Heart left ventricle (tissue), 16 donors: ENCODE measurements at regions not wholly inside any gene's neighbourhood (a gene's known extent, or its start where the extent isn't known, plus 50 kb on each side); places are given as distances from the start of the nearest gene placed in this dataset.

ENCODE experiments used
- ATAC-seq, 4 donors: fragments of 200-7000 bp; cut with Tn5 transposase; one replicate each; pipeline ENCODE4 v1.9.1; 2020 to 2022; ENCODE audit warnings: moderate library complexity in 4 of 4, mild to moderate bottlenecking in 3 of 4, moderate number of reproducible peaks in 1 of 4
- DNase-seq, 5 donors: peaks; one replicate each; pipeline ENCODE4 v3.0.0-alpha.2; 2020
- H3K27ac ChIP-seq, 12 donors: fragments of 200-600 bp; sonication (generic) in 4 of 12; one replicate each; pipeline versions ENCODE4 v1.5.0 to v1.8.0; 2016 to 2022; ENCODE audit warnings: mild to moderate bottlenecking in 2 of 12
- H3K27me3 ChIP-seq, 9 donors: fragments of 200-600 bp; sonication (generic) in 2 of 9; one replicate each; pipeline versions ENCODE4 v1.5.1 to v1.8.0; 2016 to 2022; ENCODE audit warnings: mild to moderate bottlenecking in 3 of 9
- H3K36me3 ChIP-seq, 9 donors: fragments of 200-600 bp; sonication (generic) in 2 of 9; one replicate each; pipeline versions ENCODE4 v1.5.0 to v1.8.0; 2018 to 2022; ENCODE audit warnings: mild to moderate bottlenecking in 2 of 9
- H3K4me1 ChIP-seq, 12 donors: fragments of 200-600 bp; sonication (generic) in 4 of 12; one replicate each; pipeline versions ENCODE4 v1.5.0 to v1.8.0; 2016 to 2022; ENCODE audit warnings: mild to moderate bottlenecking in 3 of 12
- H3K4me3 ChIP-seq, 12 donors: fragments of 200-600 bp; sonication (generic) in 4 of 12; one replicate each; pipeline versions ENCODE4 v1.5.0 to v1.8.0; 2017 to 2022; ENCODE audit warnings: mild to moderate bottlenecking in 9 of 12, moderate library complexity in 4 of 12
- H3K9me3 ChIP-seq, 12 donors: fragments of 200-600 bp; sonication (generic) in 4 of 12; one replicate each; pipeline versions ENCODE4 v1.5.0 to v1.8.0; 2016 to 2022; ENCODE audit warnings: mild to moderate bottlenecking in 1 of 12
- CTCF ChIP-seq, 12 donors: fragments of 200-600 bp; sonication (generic) in 4 of 12; IDR thresholded peaks; one replicate each; pipeline versions ENCODE4 v1.5.0 to v1.8.0; 2018 to 2022; ENCODE audit warnings: antibody characterized with exemption in 12 of 12, mild to moderate bottlenecking in 5 of 12
- POLR2A ChIP-seq, 2 donors: fragments of 450-650 bp; IDR thresholded peaks; one replicate each; pipeline ENCODE4 v1.6.1; 2017; ENCODE audit warnings: antibody characterized with exemption in 2 of 2, mild to moderate bottlenecking in 2 of 2, moderate library complexity in 2 of 2
- WGBS, 4 donors: extraction: QIAGEN DNeasy Blood & Tissue Kit in 2 of 4; methylation state at CpG; one replicate each; pipeline versions ENCODE4 v1.1.5 to v1.1.7; 2013 to 2018; 5-methylcytosine and 5-hydroxymethylcytosine counted together
- intact Hi-C, 10 donors: fragments of 100-400 bp; cut with DNase I; formaldehyde crosslinking; loops; one replicate each; pipeline versions ENCODE4 v1.11.1 to v1.14.2; 2022
- donor health status: ischemic (EF 13 %, LVEDD 7.1; RV severe dilation, severe dysfunction).
- donor health status: healthy with polysubstance abuse.
- donor health status: DM: no; HTN: yes; CAD: no.
- donor health status: DM: no; HTN: no; CAD: no.
- donor health status: ischemic (EF 25% LVEDD 6.9; RV normal size, moderate dysfunction).
- donor health status: ischemic (EF 25% LVEDD 5.7; RV mildly dilated, moderate dysfunction).
- donor health status: healthy.
- donor health status: DM: yes; HTN: yes; CAD: no.
- donor health status: ischemic (EF 35%, LVEDD 5.7; RV mildly dilated, moderate dysfunction).
- donor health status: nonischemic (EF 11% LVEDD 7.7; RV severe dilation, severe dysfunction).
- donor health status: DM: yes; HTN: yes; CAD: no.
- donor health status: PGD.
- donor health status: ischemic (EF 29% LVEDD 5.4; RV normal size, mild dysfunction).
- donor health status: nonischemic (EF 23%, LVEDD 6.1; RV moderate dilation, normal function).

- no peaks in the 10 kb centered on the region for H3K36me3 ChIP-seq
- no peak overlapping the region for H3K27ac ChIP-seq
- H3K4me3 ChIP-seq = no peak overlapping the region
- no peaks in the 10 kb centered on the region for H3K4me1 ChIP-seq
- DNase-seq (no peak), ATAC-seq (no peak)
- intact Hi-C loops = no loop called here
- no peaks in the 10 kb centered on the region for H3K9me3 ChIP-seq
- no peaks in the 10 kb centered on the region for H3K27me3 ChIP-seq
- TF ChIP-seq CTCF (IDR thresholded peaks at IDR 0.05) (no peak), POLR2A (IDR thresholded peaks at IDR 0.05) (no peak)
- WGBS, 4 donors = 46 to 58% (median 56%) methylated on average over 4 of the region's 4 CpGs
Observed at GRCh38 chr3:166304584-166304983, 467.4 kb upstream of the BCHE start.

DNA sequence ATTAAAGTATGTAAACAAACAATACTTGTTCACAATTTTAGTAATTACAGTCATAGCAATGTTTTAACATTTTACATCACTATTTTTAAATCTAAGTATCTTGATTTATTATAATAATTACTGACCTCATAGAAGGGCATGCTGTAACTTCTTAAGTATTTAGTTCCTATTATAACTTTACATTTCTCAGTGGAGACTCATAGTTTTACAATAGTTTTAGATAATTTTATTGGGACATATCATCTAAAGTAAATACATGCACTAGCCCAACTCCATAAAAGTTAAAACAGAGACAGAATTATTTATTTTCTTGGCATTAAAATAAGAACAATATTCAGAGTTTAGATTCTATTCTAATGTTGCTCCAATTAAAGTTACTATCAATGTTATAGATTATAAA, 466.5 kb upstream of the BCHE start:
- no peak for DNase-seq
- Histone ChIP-seq H3K4me3 (no peak overlapping the region), H3K27me3 (no peaks in the 10 kb centered on the region), H3K36me3 (no peaks in the 10 kb centered on the region), H3K9me3 (no peaks in the 10 kb centered on the region), H3K27ac (no peak overlapping the region), H3K4me1 (no peaks in the 10 kb centered on the region)
- intact Hi-C loops = no loop called here
- ATAC-seq = no peak
- TF ChIP-seq CTCF (IDR thresholded peaks at IDR 0.05) (no peak), POLR2A (IDR thresholded peaks at IDR 0.05) (no peak)

DNA sequence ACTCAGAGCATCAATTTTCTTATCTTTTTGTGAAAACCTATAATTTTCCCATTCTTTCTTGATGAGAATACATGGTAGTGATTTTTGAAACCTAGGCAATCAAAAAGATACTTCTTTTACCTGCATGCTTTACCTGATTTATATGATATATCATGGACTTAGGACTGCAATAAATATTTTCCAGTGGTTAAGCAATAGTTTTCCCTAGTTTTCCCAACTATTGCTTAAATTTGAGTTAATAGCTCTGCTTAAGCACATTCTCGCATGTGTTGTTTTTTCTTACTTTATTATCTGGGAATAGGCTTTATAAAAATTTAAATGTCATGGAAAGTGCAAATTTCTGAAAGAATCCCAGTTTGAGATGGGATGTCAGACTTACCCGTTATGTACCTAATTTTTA, 465.1 kb upstream of the BCHE start:
- no peaks in the 10 kb centered on the region for H3K9me3 ChIP-seq
- H3K27me3 ChIP-seq = no peaks in the 10 kb centered on the region
- WGBS, 4 donors = 63 to 90% (median 89%) methylated on average over 2 of the region's 2 CpGs
- no peak for TF ChIP-seq CTCF (IDR thresholded peaks at IDR 0.05)
- TF ChIP-seq POLR2A (IDR thresholded peaks at IDR 0.05) = no peak
- H3K27ac ChIP-seq = no peak overlapping the region
- H3K4me3 ChIP-seq = no peak overlapping the region
- no peaks in the 10 kb centered on the region for H3K4me1 ChIP-seq
- no peak for DNase-seq
- intact Hi-C loops = no loop called here
- no peak for ATAC-seq
- no peaks in the 10 kb centered on the region for H3K36me3 ChIP-seq

DNA sequence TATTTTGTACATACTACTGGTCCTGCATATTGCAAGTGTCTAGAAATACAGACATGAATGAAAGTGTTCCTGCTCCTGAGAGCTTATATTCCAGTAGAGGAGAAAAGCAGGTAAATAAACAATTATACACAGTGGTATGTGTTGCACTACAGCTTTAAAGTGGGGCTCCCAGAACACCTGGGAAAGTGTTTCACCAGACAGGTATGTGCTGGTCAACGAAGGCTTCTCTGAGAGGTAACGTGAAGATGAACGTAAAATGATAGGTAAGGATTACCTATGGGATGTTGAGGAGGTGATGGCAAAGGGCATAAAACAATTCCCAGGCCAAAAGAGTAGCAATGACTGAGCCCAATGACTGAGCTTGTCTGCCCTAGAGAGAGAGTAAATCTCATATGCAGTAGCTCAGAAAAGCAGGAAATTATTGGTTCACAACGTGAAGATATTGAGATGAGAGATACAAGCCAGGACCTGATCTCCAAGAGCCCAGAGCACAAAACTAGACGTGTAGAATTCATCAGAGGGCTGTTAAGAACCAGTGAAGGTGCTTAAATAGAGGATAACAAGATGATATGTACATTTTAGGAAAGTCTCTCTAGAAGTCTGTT, 459.1 kb upstream of the BCHE start:
- DNase-seq = no peak
- TF ChIP-seq CTCF (IDR thresholded peaks at IDR 0.05) (no peak), POLR2A (IDR thresholded peaks at IDR 0.05) (no peak)

More for the DNA sequence above, 459.1 kb upstream of the BCHE start:
- Histone ChIP-seq H3K27me3 (no peaks in the 10 kb centered on the region), H3K27ac (no peak overlapping the region), H3K4me1 (no peaks in the 10 kb centered on the region), H3K4me3 (no peak overlapping the region), H3K9me3 (no peaks in the 10 kb centered on the region), H3K36me3 (no peaks in the 10 kb centered on the region)
- no peak for ATAC-seq
- WGBS, 4 donors = 59 to 65% (median 63%) methylated on average over 5 of the region's 5 CpGs
- intact Hi-C loops = no loop called here
